ENCODE measurements at regions not wholly inside any gene's neighbourhood (a gene's known extent, or its start where the extent isn't known, plus 50 kb on each side); places are given as distances from the start of the nearest gene placed in this dataset.

DNA sequence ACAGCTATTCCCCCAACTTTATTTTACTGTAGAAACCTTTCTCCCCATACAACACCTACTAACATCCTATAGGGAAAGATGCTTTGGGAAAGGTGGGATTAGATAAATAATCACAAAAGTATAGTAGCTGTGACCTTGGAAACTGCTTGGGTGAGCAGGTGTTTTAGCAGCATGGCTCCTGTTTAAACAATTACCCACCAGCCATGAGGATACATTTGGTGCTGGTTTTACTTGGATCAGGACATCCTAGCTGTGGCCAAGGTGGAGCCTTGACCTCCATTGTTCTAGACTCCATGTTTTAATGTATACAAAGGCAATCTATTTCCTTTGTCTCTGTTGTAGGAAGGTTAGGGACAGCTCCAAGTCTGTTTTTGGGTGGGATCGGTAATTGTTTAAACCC lies 56.8 kb upstream of the ALDH1B1 start:
- H2BK15ac ChIP-seq (ENCODE audit: low read length), result no peak overlapping the region; the same call in 1 of the 2 replicates
- H3K23ac ChIP-seq (ENCODE audit: insufficient read length), result no peak overlapping the region
- no peak overlapping the region for H4K91ac ChIP-seq (replicated peaks; ENCODE audit: insufficient read length, low read length)
- H2BK120ac ChIP-seq (replicated peaks; ENCODE audit: low read depth, low read length), result no peak overlapping the region
- H3K14ac ChIP-seq (ENCODE audit: insufficient read length), result no peak overlapping the region
- FAIRE-seq (no peak), DNase-seq (ENCODE audit: low read depth in 1 of 2, low spot score in 2 of 2) (peak in 1 of 2 experiments; percentile 13)
- no peak overlapping the region for H2AFZ ChIP-seq (ENCODE audit: low read length)
- WGBS, 2 experiments (ENCODE audit: extremely low coverage in 1 of 2, insufficient coverage in 1 of 2, insufficient read length in 1 of 2, insufficient replicate concordance in 2 of 2, low coverage in 1 of 2, low lambda C conversion rate in 2 of 2, missing lambda C conversion rate in 1 of 2), result 100% methylated on average over 1 of the region's 1 CpG; no CpG with 5 or more reads in 1 of the 2 experiments
- H3K4me1 ChIP-seq (replicated peaks in 1 of 4; ENCODE audit: control insufficient read depth in 3 of 4, insufficient read depth in 4 of 4, low read length in 3 of 4), result peaks cover 0 to 9% (median 2%) of the 10 kb centered on the region in 4 experiments; a peak in 3 of 7 replicates
- no peaks in the 10 kb centered on the region for H3K79me2 ChIP-seq (ENCODE audit: control insufficient read depth in 1 of 2, insufficient read depth in 2 of 2, low read length in 2 of 2)
- no peak overlapping the region for H3K4me3 ChIP-seq (ENCODE audit: extremely low read depth in 1 of 4, insufficient read depth in 2 of 4, low read depth in 3 of 4, low read length in 4 of 4)
- no peaks in the 10 kb centered on the region for H3K23me2 ChIP-seq (ENCODE audit: low read depth, low read length)
- no peak overlapping the region for H3K27ac ChIP-seq (ENCODE audit: low read depth, low read length)
- H3K27me3 ChIP-seq (replicated peaks in 1 of 4; ENCODE audit: control insufficient read depth in 3 of 4, extremely low read depth in 1 of 4, insufficient read depth in 3 of 4, low read length in 3 of 4), result no peaks in the 10 kb centered on the region; a peak in 1 of 7 replicates
- H3K56ac ChIP-seq (replicated peaks; ENCODE audit: insufficient read length, low read depth, low read length), result no peak overlapping the region
- H2BK20ac ChIP-seq (ENCODE audit: low read length), result no peak overlapping the region
- ChIA-PET CTCF (ENCODE audit: partially characterized antibody) (interaction anchor here (0.6 to 7.1 kb wide), 19 partner anchors 9 to 673 kb away, joined by 3 to 62 read pairs (median 6); no protein-coding TSS in a partner anchor), POLR2A (ENCODE audit: partially characterized antibody) (no interaction called here)
- H3K9me3 ChIP-seq (ENCODE audit: insufficient read depth in 2 of 2, low read depth in 1 of 2, low read length in 1 of 2), result no peaks in the 10 kb centered on the region
- H4K20me1 ChIP-seq (replicated peaks in 1 of 2; ENCODE audit: control insufficient read depth in 1 of 2, insufficient read depth in 2 of 2, low read length in 2 of 2), result peaks cover 1% of the 10 kb centered on the region in 2 experiments
- no peak overlapping the region for H3K4me2 ChIP-seq (ENCODE audit: insufficient read depth in 1 of 2, low read depth in 2 of 2, low read length in 2 of 2)
- no peak overlapping the region for H2BK5ac ChIP-seq (ENCODE audit: low read depth, low read length)
- no peak overlapping the region for H2BK12ac ChIP-seq (ENCODE audit: low read depth, low read length)
- H3K4ac ChIP-seq (replicated peaks; ENCODE audit: insufficient read length, low read depth, low read length), result no peak overlapping the region
- H4K8ac ChIP-seq (ENCODE audit: extremely low read depth, insufficient read depth, low read length), result no peak overlapping the region
- H3K36me3 ChIP-seq (ENCODE audit: control insufficient read depth in 2 of 4, insufficient read depth in 4 of 4, low read length in 3 of 4), result no peaks in the 10 kb centered on the region
- no peak overlapping the region for H3K18ac ChIP-seq (ENCODE audit: extremely low read depth, low read length)
- no peak overlapping the region for H2AK5ac ChIP-seq (ENCODE audit: low read depth, low read length)
- no peak overlapping the region for H3K9ac ChIP-seq (replicated peaks in 1 of 4; ENCODE audit: extremely low read depth in 1 of 4, low read depth in 3 of 4, low read length in 3 of 4)
- no peak overlapping the region for H4K5ac ChIP-seq (ENCODE audit: insufficient read length, low read depth, low read length)
- H3K79me1 ChIP-seq (ENCODE audit: low read depth, low read length), result no peaks in the 10 kb centered on the region
- TF ChIP-seq BACH1 (IDR thresholded peaks at IDR 0.05; ENCODE audit: low read length) (no peak), RFX5 (IDR thresholded peaks at IDR 0.05; ENCODE audit: borderline replicate concordance, low read depth, low read length) (no peak), JUND (IDR thresholded peaks at IDR 0.05; ENCODE audit: low read length) (no peak), TAF1 (IDR thresholded peaks at IDR 0.05; ENCODE audit: low read depth, low read length) (no peak), RNF2 (IDR thresholded peaks at IDR 0.05; ENCODE audit: borderline replicate concordance, low read depth, low read length, missing control alignments, poor library complexity, severe bottlenecking) (no peak), POLR2A (IDR thresholded peaks at IDR 0.05; ENCODE audit: control extremely low read depth in 1 of 2, low read depth in 2 of 2, low read length in 2 of 2) (no peak), KDM5A (IDR thresholded peaks at IDR 0.05; ENCODE audit: low read length) (no peak), JUN (IDR thresholded peaks at IDR 0.05; ENCODE audit: low read depth, low read length) (no peak), EZH2 (IDR thresholded peaks at IDR 0.05; ENCODE audit: low read depth, low read length, severe bottlenecking) (no peak)
- TF ChIP-seq, protein P1, sequence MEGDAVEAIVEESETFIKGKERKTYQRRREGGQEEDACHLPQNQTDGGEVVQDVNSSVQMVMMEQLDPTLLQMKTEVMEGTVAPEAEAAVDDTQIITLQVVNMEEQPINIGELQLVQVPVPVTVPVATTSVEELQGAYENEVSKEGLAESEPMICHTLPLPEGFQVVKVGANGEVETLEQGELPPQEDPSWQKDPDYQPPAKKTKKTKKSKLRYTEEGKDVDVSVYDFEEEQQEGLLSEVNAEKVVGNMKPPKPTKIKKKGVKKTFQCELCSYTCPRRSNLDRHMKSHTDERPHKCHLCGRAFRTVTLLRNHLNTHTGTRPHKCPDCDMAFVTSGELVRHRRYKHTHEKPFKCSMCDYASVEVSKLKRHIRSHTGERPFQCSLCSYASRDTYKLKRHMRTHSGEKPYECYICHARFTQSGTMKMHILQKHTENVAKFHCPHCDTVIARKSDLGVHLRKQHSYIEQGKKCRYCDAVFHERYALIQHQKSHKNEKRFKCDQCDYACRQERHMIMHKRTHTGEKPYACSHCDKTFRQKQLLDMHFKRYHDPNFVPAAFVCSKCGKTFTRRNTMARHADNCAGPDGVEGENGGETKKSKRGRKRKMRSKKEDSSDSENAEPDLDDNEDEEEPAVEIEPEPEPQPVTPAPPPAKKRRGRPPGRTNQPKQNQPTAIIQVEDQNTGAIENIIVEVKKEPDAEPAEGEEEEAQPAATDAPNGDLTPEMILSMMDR (IDR thresholded peaks at IDR 0.05; ENCODE audit: control extremely low read depth in 1 of 3, insufficient read depth in 1 of 3, low read depth in 1 of 3, low read length in 3 of 3), result no peak
- TF ChIP-seq, protein P2, sequence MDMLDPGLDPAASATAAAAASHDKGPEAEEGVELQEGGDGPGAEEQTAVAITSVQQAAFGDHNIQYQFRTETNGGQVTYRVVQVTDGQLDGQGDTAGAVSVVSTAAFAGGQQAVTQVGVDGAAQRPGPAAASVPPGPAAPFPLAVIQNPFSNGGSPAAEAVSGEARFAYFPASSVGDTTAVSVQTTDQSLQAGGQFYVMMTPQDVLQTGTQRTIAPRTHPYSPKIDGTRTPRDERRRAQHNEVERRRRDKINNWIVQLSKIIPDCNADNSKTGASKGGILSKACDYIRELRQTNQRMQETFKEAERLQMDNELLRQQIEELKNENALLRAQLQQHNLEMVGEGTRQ (IDR thresholded peaks at IDR 0.05; ENCODE audit: low read length), result no peak

All from H1 (cell line).